Sigmoid colon (tissue), 6 donors: ENCODE measurements at regions not wholly inside any gene's neighbourhood (a gene's known extent, or its start where the extent isn't known, plus 50 kb on each side); places are given as distances from the start of the nearest gene placed in this dataset.

Experiments
- DNase-seq: peaks from one replicate; pipeline ENCODE4 v3.0.0-alpha.2; 2019
- H3K27ac ChIP-seq, 4 donors: fragments of 200-600 bp; sonication (generic); one replicate each; pipeline ENCODE4 v1.5.1; 2016 to 2019; ENCODE audit warnings: mild to moderate bottlenecking in 1 of 4
- H3K27me3 ChIP-seq, 3 donors: fragments of 200-600 bp; sonication (generic); one replicate each; pipeline ENCODE4 v1.5.1; 2019; ENCODE audit warnings: mild to moderate bottlenecking in 1 of 3
- H3K36me3 ChIP-seq, 4 donors: fragments of 200-600 bp; sonication (generic); one replicate each; pipeline ENCODE4 v1.5.1; 2016 to 2019
- H3K4me1 ChIP-seq, 4 donors: fragments of 200-600 bp; sonication (generic); one replicate each; pipeline ENCODE4 v1.5.1; 2017 to 2019
- H3K4me3 ChIP-seq, 4 donors: fragments of 200-600 bp; sonication (generic); one replicate each; pipeline ENCODE4 v1.5.1; 2017 to 2019; ENCODE audit warnings: mild to moderate bottlenecking in 2 of 4, moderate library complexity in 1 of 4
- H3K9me3 ChIP-seq, 4 donors: fragments of 200-600 bp in 3 of 4; sonication (generic) in 3 of 4; one replicate each; pipeline versions ENCODE4 v1.5.1 to v1.6.1; 2013 to 2019
- CTCF ChIP-seq, 4 experiments: fragments of 450-650 bp in 3 of 4; fragments of 200-600 bp in 1 of 4; IDR thresholded peaks; one replicate each; pipeline ENCODE4 v1.5.1; 2016 to 2019; ENCODE audit warnings: antibody characterized with exemption in 4 of 4, mild to moderate bottlenecking in 3 of 4, moderate library complexity in 2 of 4
- EP300 ChIP-seq, 4 donors: sonication (generic); formaldehyde crosslinking; IDR thresholded peaks; one replicate each; pipeline ENCODE4 v1.6.1; 2017; ENCODE audit warnings: antibody characterized with exemption in 4 of 4
- POLR2A ChIP-seq, 2 donors: fragments of 450-650 bp; IDR thresholded peaks; one replicate each; pipeline ENCODE4 v1.6.1; 2016; ENCODE audit warnings: antibody characterized with exemption in 2 of 2, mild to moderate bottlenecking in 2 of 2, moderate library complexity in 2 of 2
- POLR2AphosphoS5 ChIP-seq, 4 donors: sonication (generic); formaldehyde crosslinking; IDR thresholded peaks; one replicate each; pipeline ENCODE4 v1.6.1; 2017; ENCODE audit warnings: antibody characterized with exemption in 4 of 4
- WGBS, 2 donors: extraction: QIAGEN DNeasy Blood & Tissue Kit; methylation state at CpG; one replicate each; pipeline ENCODE4 v1.1.7; 2013; 5-methylcytosine and 5-hydroxymethylcytosine counted together
- intact Hi-C: fragments of 100-400 bp; cut with DNase I; formaldehyde crosslinking; loops from one replicate; pipeline ENCODE4 v1.15.1; 2023
- donor health status: healthy with polysubstance abuse.
- donor health status: healthy.

DNA sequence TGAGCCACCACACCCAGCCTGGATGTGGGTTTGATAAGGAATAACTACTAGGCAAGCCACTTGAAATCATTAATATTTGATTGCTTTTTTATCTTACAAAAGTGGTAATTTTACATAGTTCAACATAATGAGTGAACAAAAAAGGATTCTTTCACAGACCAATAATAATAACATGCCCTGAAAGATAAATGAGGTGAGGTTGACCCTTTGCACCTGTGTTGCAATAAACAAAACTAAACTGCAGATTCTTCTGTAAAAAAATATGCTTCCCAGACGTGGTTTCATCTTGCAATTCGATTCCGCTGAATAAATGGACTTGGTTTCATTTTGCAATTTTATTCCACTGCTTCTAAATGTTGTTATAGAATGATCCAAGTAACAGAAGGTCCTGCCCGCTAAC is 1514.9 kb upstream of the TMEM132C start:
- no peak for DNase-seq
- Histone ChIP-seq H3K27ac (no peak overlapping the region), H3K4me3 (no peak overlapping the region), H3K36me3 (no peaks in the 10 kb centered on the region), H3K9me3 (no peaks in the 10 kb centered on the region), H3K4me1 (no peaks in the 10 kb centered on the region), H3K27me3 (no peaks in the 10 kb centered on the region)
- TF ChIP-seq CTCF (IDR thresholded peaks at IDR 0.05) (no peak), POLR2A (IDR thresholded peaks at IDR 0.05) (no peak), POLR2AphosphoS5 (IDR thresholded peaks at IDR 0.05) (no peak), EP300 (IDR thresholded peaks at IDR 0.05) (no peak)
- WGBS, 2 donors = 74 to 76% methylated on average over 4 of the region's 4 CpGs
- intact Hi-C loops = no loop called here

DNA sequence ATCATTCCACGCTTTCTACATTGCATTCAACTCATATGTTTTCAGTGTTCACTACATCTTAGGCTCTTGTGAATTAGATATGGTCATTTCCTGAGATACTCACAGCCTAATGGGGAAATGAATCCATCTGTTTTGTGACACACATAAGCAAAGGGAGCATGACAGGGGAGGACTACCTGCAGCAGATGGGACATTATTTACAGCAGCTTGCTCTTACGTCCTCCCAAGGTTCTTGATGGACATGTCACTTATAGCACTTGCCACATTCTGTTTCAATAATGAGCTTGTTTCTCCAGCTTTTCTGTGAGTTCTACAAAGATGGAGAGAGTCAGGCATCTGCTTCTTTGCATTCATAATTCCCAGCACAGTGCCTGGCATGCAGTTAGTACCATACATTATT is 1509.6 kb upstream of the TMEM132C start:
- WGBS, 2 donors = 81 to 83% methylated on average over 2 of the region's 2 CpGs
- TF ChIP-seq POLR2AphosphoS5 (IDR thresholded peaks at IDR 0.05) = no peak
- TF ChIP-seq POLR2A (IDR thresholded peaks at IDR 0.05) = no peak
- no peak for TF ChIP-seq CTCF (IDR thresholded peaks at IDR 0.05)
- TF ChIP-seq EP300 (IDR thresholded peaks at IDR 0.05) = no peak
- no peak for DNase-seq
- Histone ChIP-seq H3K4me1 (no peaks in the 10 kb centered on the region), H3K36me3 (no peaks in the 10 kb centered on the region), H3K27me3 (no peaks in the 10 kb centered on the region), H3K4me3 (no peak overlapping the region), H3K27ac (no peak overlapping the region), H3K9me3 (peaks cover 0 to 2% (median 0%) of the 10 kb centered on the region in 4 donors)
- intact Hi-C loops = no loop called here

DNA sequence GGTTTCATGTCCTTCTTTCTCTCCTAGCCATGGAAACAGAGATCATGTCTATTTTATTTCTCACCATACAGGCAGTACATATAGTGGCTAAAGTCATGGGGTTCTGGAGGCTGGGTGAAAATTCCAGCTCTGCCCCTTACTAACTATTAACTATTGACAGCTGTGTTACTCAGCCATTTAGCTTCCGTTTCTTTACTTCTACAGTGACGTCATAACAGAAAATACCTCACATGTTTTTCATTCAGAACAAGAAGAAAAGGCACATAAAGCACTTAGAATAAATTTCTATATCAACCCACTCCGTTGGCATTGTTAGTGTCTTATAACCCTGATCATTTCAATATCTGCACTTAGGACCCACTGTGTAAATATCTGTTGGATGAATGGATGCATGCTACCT is 1506.9 kb upstream of the TMEM132C start:
- no peak overlapping the region for H3K27ac ChIP-seq
- H3K9me3 ChIP-seq = peaks cover 0 to 19% (median 9%) of the 10 kb centered on the region in 4 donors
- intact Hi-C loops = no loop called here
- H3K36me3 ChIP-seq = no peaks in the 10 kb centered on the region
- no peak for TF ChIP-seq EP300 (IDR thresholded peaks at IDR 0.05)
- DNase-seq = no peak
- no peak overlapping the region for H3K4me3 ChIP-seq
- WGBS, 2 donors = 46 to 60% methylated on average over 3 of the region's 3 CpGs
- H3K27me3 ChIP-seq = no peaks in the 10 kb centered on the region
- no peaks in the 10 kb centered on the region for H3K4me1 ChIP-seq

DNA sequence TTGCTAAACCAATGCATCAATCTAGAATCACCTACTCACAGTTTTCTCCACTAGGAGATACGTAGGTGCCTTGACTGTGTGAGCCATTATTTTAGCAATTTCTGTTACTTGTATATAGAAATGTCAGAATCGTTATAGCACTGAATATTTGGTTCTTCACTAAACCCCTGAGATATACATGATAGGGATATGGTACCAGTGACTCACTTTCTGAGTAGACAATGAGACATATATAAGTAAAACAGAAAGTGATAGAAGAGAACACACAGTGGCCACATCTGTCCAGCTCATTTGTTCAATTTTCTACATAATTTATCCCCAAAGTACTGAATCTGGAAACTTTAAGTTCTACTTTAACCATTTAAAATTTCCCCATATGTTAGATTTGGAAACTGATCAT is 1505.5 kb upstream of the TMEM132C start:
- H3K36me3 ChIP-seq = no peaks in the 10 kb centered on the region
- intact Hi-C loops = no loop called here
- peaks cover 0 to 19% (median 11%) of the 10 kb centered on the region in 4 donors for H3K9me3 ChIP-seq
- no peak overlapping the region for H3K4me3 ChIP-seq
- H3K4me1 ChIP-seq = no peaks in the 10 kb centered on the region
- H3K27me3 ChIP-seq = no peaks in the 10 kb centered on the region
- no peak for TF ChIP-seq CTCF (IDR thresholded peaks at IDR 0.05)
- no peak for TF ChIP-seq POLR2AphosphoS5 (IDR thresholded peaks at IDR 0.05)
- no peak for TF ChIP-seq POLR2A (IDR thresholded peaks at IDR 0.05)
- no peak for TF ChIP-seq EP300 (IDR thresholded peaks at IDR 0.05)
- no peak for DNase-seq
- WGBS, 2 donors = 77 to 82% methylated on average over 2 of the region's 2 CpGs
- H3K27ac ChIP-seq = no peak overlapping the region

- Histone ChIP-seq H3K27me3 (no peaks in the 10 kb centered on the region), H3K4me1 (peaks cover 0 to 2% (median 0%) of the 10 kb centered on the region in 4 donors), H3K36me3 (no peaks in the 10 kb centered on the region), H3K4me3 (no peak overlapping the region), H3K27ac (no peak overlapping the region), H3K9me3 (peaks cover 0 to 19% (median 13%) of the 10 kb centered on the region in 4 donors)
- intact Hi-C loops = no loop called here
- 78 to 86% methylated on average over 4 of the region's 4 CpGs for WGBS, 2 donors
- DNase-seq = no peak
- TF ChIP-seq CTCF (IDR thresholded peaks at IDR 0.05) = no peak
- TF ChIP-seq POLR2A (IDR thresholded peaks at IDR 0.05) = no peak
- no peak for TF ChIP-seq POLR2AphosphoS5 (IDR thresholded peaks at IDR 0.05)
- TF ChIP-seq EP300 (IDR thresholded peaks at IDR 0.05) = no peak
Measured at GRCh38 chr12:126762150-126762549, 1504.8 kb upstream of the TMEM132C start.
